ENCODE measurements at regions not wholly inside any gene's neighbourhood (a gene's known extent, or its start where the extent isn't known, plus 50 kb on each side); places are given as distances from the start of the nearest gene placed in this dataset.
"Not testable (repeated sequence)": the region's sequence is repeated elsewhere in the genome, so short reads cannot be mapped to it uniquely, and the experiment has no call there.

GRCh38 chr5:158513490-158514318 lies 586.0 kb downstream of the EBF1 start:
- no peak for DNase-seq

GRCh38 chr5:158511454-158511853 lies 588.3 kb downstream of the EBF1 start:
- no peak for DNase-seq

DNA sequence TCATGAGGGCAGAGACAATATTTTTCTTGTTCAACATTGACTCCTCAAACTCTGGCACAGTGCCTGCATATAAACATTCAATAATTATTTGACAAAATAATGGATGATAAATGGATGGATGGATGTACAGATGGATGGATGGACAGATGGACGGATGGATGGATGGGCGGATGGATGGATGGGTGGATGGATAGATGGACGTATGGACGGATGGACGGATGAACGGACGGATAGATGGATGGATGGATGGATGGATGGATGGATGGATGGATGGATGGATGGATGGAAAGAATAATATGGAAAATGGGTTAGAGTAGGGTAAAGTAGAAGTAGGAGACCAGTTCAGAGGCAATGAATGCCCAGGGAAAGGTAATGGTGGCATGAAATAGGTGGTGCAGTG lies 589.2 kb downstream of the EBF1 start:
- no peak for DNase-seq

GRCh38 chr5:158506648-158507047 lies 593.1 kb downstream of the EBF1 start:
- no peak for DNase-seq

DNA sequence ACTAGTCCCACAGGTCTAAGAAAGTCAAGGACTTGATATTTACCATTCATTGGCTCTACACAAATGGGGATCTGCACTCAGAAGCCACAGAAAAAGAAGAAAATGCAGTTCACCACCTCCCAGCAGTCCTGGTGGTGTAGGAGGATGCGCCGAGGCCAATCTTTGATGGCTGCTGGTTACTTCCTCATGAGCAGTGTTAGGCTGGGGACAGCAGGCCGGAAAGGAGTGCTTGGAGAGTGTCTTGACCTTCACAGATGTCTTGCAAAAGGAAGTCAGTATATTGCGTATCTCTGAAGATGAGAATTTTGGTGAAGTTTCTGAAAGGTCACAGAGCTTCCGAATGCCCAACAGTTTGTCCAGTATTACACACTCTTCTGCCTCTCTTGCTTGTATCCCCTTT lies 597.0 kb downstream of the EBF1 start:
- DNase-seq = no peak

DNA sequence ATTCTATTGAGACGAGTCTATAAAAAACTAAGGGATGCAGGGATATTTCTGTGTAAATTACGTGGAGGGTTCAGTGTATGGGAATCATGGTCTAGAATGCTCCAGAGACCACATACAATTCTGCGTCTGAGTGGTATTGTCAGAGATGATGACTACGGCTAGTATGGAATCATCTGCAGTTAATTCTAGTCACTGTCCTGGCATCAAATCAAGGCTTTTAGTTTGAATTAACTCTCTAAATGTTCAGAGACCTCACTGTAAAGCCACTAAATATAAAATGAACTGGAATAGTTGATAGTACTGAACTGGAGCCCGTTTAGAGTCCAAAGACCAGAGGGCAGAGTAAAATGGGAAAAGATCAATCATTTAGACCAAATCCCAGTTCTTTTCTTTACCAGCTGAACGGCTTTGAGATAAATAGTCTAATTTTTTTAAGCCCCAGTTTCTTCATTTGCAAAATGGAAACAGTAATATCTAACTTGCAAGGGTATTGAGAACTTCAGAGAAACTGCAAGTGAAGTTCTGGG lies 599.8 kb downstream of the EBF1 start:
- no peak for DNase-seq

- no peak for DNase-seq
Observed at GRCh38 chr5:158499075-158499891, 600.4 kb downstream of the EBF1 start.

DNA sequence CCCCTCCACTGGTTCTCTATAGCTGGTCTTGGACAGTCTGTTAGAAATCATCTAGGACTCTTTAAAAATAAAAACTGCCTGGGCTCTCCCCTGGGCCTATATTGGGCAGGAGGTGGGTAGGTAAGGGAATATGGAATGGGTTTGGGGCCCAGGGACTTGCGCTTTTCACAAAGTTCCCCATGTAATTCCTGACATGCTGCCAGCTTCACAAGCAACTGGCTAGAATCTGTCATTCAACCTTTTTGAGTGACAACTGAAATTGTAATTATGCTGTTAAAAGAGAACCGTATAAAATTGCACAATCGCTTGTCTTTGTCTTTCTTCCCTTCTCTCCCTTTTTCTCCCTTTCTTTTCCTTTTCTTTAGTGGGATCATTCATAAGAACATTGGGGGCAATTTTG lies 603.1 kb downstream of the EBF1 start:
- no peak for DNase-seq

GRCh38 chr5:158494541-158494940 lies 605.2 kb downstream of the EBF1 start:
- no peak for DNase-seq

DNA sequence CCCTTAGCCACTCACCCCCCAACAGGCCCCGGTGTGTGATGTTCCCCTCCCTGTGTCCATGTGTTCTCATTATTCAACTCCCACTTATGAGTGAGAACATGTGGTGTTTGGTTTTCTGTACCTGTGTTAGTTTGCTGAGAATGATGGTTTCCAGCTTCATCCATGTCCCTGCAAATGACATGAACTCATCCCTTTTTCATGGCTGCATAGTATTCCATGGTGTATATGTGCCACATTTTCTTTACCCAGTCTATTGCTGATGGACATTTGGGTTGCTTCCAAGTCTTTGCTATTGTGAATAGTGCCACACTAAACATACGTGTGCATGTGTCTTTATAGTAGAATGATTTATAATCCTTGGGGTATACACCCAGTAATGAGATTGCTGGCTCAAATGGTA lies 605.7 kb downstream of the EBF1 start:
- DNase-seq = not testable (repeated sequence)

DNA sequence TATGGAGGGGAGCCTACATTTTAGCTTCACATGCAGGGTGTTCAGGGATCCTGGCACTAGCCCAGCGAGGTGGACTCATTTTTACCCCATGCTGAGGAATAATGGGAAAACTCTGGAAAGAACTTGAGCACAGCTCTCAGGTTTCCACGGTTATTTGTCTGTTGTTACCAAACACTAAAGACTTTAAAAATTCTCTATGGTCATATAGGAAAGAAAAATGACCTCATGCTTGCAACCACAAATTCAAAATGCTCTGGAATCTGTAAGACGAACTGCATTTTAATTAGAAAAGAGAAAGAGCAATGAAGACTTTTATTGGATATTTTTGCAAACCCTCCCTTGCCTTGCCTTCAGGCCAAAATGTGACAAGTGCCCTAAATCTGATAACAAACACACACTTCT lies 606.9 kb downstream of the EBF1 start:
- DNase-seq = no peak

GRCh38 chr5:158492136-158492535 lies 607.6 kb downstream of the EBF1 start:
- no peak for DNase-seq

DNA sequence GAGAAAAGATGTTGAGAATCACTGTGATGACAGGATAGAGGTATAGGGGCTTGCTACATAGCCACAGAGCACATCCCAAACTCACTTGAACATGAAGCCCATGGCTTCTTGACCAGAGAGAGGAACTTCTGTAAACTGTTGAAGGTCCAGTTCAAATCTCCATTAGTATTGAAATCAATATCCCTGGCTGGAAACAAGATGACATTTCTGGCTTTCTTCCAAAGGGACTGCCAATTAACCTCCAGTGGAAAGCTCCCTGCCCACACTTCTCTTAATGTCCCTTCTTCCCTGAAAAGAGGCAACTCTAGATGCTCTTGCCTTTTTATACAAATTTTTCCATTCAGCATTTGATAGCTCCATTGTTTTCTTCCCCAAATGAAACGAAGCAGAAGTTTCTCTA lies 612.1 kb downstream of the EBF1 start:
- DNase-seq = no peak

DNA sequence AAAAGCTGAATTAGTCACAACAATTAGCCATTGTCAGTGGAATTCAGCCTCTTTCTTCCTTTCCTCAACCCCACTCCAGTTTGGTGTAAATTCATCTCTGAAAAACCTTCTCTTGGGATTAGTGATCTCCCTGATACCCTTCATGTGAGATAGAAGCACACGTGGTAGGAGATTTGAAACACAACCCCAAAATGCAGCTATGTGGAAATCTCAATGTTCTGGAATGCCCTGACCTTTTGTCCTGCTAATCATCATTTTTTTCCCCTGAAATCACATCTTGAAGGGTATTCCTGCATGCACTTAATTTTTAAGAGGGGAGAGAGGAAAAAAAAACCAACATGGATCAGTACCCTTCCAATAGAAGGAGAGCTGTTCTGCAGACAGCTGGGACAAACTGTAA lies 612.6 kb downstream of the EBF1 start:
- no peak for DNase-seq

GRCh38 chr5:158486566-158486965 lies 613.1 kb downstream of the EBF1 start:
- DNase-seq = no peak

DNA sequence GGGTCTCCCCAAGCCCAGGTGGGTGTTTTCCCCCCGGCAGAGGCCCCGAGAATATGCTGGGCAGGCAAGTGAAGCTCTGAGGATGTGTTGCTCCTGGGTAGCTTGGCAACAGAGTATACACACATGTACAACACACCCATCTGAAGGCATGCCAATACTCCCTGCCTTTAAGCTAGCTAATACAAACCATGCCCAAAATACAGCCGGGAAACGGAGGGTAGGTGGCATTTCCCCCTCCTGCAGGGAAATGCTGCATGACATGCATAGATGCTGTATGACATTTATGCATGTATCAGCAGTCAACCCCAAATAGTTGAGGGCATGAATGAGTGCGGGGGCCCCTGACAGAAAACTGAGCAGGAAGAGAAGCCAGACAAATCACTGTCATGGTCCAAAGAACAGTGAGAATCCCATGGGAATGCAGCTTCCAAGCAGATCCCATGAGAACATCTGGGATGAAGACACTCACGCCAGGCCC lies 614.1 kb downstream of the EBF1 start:
- DNase-seq = no peak

DNA sequence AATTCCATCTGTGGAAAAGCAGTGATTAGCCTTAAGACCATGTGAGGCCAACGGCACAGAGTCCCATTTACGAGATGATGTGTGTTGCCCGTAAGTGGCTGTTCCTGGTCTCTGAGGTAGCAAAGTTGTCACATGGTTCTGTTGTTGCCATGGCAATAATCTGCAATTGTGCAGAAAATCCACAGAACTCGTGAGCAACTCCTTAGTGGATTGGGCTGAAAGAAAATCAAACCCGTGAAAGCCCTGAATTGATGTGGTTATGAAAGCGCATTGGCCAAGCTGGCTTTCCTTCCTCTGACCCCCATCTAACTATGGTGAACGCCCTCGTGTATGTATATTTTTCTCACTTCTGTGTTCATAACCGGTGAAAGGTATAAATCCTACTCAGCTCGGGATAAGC lies 614.7 kb downstream of the EBF1 start:
- DNase-seq = no peak

DNA sequence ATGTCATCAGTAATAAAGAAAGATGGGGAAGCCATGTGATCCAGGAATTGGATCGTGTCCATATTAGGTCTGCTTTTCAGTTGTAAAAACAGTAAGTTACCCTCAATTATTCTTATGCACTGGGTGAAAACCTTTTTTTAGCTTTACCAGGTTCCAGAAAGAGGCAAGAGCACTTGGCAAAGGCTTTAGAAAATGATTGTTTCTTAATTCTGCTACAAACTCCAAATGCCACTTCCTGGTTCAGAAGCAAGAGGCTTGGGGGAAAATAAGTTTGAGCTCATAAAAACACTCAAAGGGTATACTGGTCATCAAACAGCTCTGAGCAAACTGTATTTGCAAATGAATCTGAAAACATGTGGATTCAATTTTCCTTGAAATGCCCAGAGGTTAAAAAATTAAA lies 615.6 kb downstream of the EBF1 start:
- DNase-seq = no peak

DNA sequence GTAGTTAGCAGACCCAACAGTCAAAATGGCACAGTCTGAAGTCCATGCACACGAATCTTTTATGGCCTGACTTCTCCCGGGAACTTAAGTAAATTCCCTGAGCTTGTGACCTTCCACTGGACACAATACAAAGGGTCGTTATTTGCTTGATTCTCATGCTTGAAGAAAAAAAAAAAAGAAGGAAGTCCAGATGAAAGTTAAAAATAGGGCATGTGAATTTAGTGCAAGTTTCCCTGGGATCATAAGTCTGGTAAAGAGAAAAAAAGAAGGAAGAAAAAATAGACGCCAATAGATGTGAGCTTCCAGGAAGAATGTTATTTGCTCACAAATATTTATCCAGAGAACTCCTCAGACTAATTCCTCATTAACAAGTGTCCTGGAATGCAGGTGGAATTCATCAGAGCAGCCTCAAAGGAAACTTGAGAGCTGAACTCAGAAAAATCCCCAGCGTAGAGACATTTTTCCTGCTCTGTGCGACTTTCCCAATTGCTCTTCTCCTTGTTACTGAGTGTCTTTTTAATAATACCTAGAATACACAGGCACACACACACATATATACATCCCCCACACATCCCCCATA lies 616.3 kb downstream of the EBF1 start:
- no peak for DNase-seq

GRCh38 chr5:158482125-158482524 lies 617.6 kb downstream of the EBF1 start:
- DNase-seq = no peak

- DNase-seq = no peak
Observed at GRCh38 chr5:158478139-158478538, 619.2 kb upstream of the CLINT1 start.

DNA sequence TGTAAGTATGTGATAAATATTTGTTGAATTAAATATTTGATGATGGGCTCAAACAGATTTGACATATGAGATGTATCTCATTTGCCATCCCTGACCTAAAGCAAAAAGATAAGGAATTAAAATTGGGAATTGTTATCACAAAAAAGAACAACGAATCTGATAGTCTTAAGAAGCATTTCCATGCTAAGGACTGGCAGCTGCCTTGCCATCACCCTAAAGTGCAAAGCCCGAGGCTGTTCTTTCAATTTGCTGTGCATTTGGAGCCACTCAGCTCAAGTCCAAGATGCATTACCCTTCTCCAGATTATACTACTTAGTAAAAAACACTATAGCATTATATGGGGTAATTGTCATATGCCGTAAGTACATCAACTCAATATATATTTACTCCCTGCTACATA lies 618.3 kb upstream of the CLINT1 start:
- no peak for DNase-seq

GRCh38 chr5:158473016-158473635 lies 614.2 kb upstream of the CLINT1 start:
- no peak for DNase-seq
